ELR (cell line): ENCODE measurements at regions not wholly inside any gene's neighbourhood (a gene's known extent, or its start where the extent isn't known, plus 50 kb on each side); places are given as distances from the start of the nearest gene placed in this dataset.
"Not testable (repeated sequence)": the region's sequence is repeated elsewhere in the genome, so short reads cannot be mapped to it uniquely, and the experiment has no call there.

ENCODE experiments used
- DNase-seq: peaks from one replicate; pipeline ENCODE4 v3.0.0-alpha.2; 2015; ENCODE audit warnings: low read depth

DNA sequence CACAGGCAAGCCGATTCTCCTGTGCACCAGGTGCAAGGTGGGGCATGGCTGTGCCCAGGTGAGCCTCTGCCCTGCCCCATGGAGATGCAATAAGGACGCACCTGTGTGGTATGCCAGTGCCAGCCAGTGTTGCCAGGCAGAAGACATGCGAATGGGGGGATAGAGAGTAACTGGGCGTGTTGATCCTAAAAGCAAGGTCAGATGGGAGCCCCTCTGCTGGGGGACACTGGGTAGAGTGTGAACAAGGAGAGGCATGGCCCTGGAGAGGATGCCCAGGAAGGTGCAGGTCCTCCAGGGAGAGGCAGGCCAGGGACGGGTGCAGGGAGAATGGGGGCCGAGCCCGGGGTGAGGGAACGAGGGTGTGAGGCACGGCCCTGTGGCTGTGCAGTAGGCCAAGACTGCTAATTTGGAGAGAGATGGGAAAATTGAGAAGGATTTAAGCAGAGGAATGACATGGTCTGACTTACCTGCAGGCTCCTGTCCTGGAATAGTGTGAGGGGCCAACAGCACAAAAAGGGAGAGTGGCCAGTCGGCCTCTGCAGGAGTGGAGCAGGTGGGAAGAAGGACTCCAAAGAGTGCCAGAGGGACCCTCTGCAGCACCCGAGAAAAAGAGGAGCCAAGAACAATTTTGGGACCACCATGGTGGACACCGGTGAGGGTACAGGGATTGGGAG lies 690.4 kb upstream of the HS6ST1 start:
- no peak for DNase-seq

- DNase-seq = no peak
Observed at GRCh38 chr2:129009555-129010146, 691.0 kb upstream of the HS6ST1 start.

GRCh38 chr2:129010262-129010661 lies 691.6 kb upstream of the HS6ST1 start:
- DNase-seq = no peak

DNA sequence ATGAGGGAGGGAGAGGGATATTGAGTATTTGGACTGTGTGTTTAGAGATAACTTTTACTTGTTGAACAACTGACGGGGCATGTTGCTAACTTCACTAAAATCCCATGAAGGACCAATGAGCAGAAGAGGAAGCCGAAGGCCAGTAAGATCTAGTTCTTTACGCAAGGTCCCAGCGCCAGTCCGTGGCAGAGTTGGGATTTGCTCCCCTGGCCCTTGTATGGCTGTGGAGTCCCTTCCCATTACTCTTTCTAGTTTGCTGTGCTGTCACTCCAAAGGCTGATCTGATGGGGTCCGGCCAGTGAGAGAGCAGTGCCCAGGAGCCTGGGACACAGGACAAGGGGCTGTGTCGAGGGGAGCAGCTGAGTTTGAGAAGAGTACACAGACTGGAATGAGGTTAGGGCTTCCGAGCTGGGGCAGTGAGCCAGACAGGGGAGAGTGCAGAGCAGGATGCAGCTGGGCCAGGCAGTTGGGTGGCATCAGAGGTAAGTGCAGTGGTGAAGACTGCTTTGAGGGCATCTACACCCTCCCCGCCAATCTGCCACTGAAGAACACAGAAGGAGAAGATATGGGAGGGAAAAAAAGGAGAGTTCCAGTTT lies 692.9 kb upstream of the HS6ST1 start:
- DNase-seq = no peak

GRCh38 chr2:129014432-129014831 lies 695.8 kb upstream of the HS6ST1 start:
- DNase-seq = no peak

DNA sequence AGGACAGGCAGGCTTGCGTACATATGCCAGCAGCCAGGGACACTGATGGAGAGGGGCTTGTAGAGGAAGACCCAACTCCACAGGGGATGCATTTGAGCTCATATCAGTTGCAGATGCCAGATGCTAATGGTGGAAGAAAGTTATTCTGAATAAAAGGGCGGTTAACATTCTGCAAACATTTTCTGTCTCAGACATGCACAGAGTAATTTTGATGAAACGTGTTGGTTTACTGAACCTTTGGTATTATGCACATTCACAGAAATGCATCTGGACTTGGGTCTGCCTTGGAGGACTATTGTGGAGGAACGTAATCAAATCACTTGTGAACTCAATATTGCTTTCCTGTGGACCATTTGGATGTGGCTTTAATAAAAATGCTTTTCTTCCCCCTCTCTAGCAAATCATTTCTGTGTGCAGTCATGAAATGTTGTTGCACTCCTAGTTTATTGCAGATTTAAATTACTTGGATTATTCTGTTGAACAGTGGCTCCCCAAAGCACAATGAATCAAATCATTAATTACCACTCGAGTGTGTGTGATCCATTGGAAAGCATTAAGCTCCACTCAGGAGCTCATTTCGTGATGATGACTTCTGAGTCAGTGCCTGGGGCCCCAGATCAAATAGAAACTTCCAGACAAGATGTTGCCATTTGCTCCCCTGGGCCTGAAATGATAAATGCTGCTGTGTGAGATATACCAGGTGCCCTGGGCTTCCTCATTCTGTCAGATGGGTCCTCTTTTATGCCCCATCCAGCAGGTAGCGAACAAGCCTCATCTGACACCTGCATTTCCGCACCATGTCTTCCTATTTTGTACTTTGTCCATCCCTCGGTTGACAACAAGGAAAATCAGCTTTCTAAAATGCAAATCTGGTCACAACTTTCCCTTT lies 697.0 kb upstream of the HS6ST1 start:
- no peak for DNase-seq

DNA sequence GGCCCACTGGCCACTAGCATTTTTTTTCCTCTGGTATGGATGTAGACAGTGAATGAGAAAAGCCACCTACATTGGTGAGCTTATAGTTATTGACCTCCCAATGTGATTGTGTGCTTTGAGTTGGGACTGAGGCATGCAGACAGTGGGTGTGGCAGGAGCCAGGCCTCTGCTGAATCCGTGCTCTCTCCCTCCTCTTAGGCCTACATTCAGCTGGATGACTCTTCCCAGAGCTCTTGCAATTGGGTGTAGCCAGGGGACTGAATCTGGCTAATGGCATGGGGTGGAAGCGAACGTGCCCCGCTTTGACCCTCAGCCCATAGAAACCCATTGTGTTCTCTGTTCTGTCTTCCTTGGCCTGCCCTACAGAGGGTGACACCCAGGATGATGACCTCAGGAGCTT lies 698.3 kb upstream of the HS6ST1 start:
- no peak for DNase-seq

GRCh38 chr2:129024796-129025195 lies 706.1 kb upstream of the HS6ST1 start:
- no peak for DNase-seq

DNA sequence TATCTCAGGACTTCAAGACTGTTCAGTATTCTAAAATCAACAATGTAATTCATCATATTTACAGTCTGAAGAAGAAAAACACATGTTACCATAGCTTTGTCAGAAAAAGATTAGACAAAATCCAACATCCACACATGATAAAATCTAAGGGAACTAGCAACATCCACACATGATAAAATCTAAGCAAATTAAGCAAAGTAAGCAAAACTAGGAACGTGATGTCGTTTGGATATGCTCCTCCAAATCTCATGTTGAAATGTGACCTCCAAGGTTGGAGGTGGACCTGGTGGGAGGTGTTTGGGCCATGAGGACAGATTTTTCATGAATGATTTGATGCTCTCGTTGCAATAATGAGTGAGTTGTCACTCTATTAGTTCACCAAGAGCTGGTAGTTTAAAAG lies 717.3 kb upstream of the HS6ST1 start:
- DNase-seq = no peak

- DNase-seq = not testable (repeated sequence)
Observed at GRCh38 chr2:129043677-129044076, 725.0 kb upstream of the HS6ST1 start.

- DNase-seq = not testable (repeated sequence)
Observed at GRCh38 chr2:129046475-129046874, 727.8 kb upstream of the HS6ST1 start.

DNA sequence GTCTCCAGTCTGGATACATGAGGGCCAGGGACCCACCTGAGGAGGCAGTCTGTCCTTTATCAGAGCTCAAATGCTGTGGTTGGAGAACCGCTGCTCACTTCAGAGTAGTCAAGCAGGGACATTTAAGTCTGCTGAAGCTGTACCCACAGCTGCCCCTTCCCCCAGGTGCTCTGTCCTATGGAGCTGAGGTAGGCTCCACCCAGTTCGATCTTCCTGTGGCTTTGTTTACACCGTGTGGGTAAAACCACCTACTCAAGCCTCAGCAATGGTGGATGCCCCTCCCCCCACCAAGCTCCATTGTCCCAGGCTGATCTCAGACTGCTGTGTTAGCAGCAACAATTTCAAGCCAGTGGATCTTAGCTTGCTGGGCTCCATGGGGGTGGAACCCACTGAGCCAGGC lies 731.4 kb upstream of the HS6ST1 start:
- DNase-seq = no peak

GRCh38 chr2:129055242-129055641 lies 736.6 kb upstream of the HS6ST1 start:
- no peak for DNase-seq

- DNase-seq = no peak
Observed at GRCh38 chr2:129055824-129056223, 737.2 kb upstream of the HS6ST1 start.

DNA sequence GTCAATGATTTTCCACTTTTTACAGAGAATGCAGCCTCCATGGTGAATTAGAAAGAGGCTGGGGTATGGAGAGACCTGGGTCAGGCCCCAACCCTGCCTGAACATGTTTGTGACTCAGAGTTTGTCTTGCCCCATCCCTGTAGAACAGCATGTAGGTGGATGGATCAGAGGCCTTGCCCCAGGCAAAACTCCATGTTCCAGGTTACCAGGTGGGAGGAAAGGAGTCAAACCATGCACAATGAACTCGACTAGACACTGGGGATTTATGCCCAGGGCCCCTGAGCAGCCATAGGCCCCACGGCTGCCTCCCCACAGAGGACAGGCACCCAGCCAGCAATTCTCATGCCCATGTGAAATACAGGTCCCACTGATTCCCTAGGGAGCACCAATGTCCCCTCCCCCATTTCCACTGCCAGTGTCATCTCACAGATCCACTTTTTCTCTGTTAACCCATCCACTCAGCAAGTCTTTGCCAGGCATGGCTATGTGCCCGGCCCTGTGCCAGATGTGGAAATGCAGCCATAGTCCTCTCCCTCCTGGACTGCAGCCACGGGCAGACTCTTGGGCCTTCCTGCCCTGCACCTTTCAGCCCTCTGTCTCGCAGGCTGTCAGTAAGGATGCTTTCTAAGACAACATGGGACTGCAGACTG lies 737.8 kb upstream of the HS6ST1 start:
- no peak for DNase-seq

- DNase-seq = no peak
Observed at GRCh38 chr2:129056959-129057317, 738.3 kb upstream of the HS6ST1 start.

DNA sequence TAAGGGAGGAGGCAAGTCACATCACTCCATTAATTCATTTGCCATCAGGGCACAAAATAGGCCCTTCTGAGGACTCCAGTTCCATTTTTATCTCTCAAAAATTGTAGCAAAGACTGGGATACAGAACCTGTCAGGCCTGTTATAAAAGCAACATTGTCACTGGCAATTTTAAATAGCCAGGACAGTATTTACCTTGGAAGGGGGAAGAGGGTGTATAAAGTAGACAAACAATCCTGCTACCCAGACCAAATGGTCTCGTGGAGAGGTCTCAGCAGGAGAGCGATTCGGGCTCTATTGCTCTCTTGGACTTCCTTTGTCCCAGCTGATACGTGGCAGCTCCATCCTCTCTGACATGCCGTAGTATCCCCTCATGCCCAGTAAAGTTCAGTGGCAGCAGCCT lies 740.3 kb upstream of the HS6ST1 start:
- no peak for DNase-seq

DNA sequence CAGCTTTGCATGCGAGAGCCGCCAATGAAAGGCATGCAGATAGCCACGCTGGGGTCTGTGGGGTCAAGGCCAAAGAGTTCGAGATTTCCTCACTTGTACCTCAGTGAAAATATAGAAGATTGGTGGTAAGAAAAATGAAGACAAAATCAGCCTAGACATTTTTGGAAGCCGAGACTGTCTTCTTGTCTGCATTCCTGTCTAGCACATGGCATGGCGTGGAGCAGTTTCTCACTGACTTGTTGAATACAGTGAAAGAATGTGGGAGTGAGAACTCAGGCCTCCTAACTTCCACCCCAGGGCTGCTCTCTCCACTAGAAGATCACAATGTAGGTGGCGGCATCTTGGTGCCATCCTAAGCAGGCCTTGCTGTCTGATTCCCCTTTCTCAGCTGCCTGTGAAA lies 740.8 kb upstream of the HS6ST1 start:
- DNase-seq = no peak

DNA sequence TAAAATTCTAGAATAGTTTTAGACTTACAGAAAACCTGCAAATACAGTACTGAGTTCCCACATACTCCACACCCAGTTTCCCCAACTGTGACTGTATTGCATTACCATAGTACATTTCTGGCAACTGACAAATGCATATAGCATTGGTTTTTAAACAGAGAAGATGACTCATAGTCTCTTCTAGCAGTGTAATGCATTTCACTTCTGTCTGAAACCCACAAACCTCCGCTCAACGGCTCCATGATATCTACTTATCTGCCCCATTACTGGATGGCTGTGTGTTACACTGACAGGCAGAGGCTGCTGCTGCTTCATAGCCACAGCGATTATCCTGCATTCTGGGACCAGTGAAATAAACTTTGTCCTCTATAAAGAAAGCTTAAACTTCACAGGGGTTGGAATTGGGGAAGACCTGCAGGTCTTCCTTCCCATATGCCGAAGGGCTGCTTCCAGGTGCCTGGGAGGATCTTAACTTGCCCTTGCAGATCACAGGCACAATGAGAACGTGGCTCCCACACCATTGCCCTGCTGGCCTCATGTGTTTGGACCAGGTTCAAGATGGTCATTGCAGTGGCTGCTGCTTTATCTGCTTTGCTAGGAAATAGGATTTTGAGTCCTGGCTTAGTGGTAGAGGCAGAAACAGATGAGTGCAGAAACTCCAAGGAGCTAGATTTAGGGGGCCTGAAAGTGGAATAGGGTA lies 742.6 kb upstream of the HS6ST1 start:
- peak; percentile 3 for DNase-seq

DNA sequence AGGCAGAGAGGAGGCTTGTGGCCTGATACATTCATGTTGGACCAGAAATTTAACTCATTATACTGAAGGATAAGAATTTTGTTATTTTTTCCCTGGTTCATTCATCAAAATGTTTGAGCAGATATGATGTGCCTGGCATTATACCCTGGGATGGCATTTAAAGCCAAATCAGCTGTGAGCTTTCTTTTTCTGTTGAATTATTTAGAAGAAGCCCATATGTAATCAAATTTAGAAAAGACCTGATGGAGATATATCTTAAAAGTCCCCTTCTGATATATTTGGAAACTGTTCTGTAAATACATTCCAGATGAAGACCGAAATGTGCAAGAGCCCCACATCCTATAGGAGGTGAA lies 743.1 kb upstream of the HS6ST1 start:
- DNase-seq = no peak

DNA sequence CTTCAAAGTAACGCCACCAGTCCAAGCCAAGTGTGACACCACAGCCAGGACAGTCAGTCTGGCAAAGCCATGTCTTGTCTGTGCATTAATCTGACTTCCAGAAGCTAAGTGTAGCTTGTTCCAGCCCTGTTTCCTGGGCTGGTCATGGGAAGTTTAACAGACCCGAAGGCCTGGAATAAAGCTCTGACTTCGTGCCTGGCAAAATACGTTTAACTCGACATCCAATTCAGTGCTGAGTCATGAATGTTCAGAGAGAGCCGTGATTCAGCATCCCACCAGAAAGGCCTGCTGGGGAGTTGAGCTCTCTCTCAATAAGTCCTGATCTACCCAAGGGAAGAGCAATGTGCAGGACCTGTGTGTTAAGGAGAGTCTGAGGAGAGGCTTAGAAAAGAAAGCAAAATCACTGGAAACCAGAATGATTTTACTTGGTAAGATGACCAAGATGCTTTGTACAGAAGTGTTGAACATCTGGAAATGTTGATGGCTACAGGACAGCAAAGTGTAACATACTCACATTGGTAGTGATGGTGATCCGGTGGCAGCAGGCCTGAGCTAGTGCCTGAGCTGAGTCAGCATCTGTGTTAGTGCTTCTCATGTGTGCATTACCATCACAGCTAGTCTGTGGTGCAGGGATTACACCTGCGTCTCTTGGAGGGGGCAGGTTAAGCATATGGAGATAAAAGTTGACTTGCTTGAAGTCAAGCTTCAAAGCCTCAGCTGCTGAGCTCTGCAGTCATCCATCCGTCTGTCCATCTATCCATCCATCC lies 743.7 kb upstream of the HS6ST1 start:
- DNase-seq = no peak
